Keratinocyte (primary cell): ENCODE measurements at regions not wholly inside any gene's neighbourhood (a gene's known extent, or its start where the extent isn't known, plus 50 kb on each side); places are given as distances from the start of the nearest gene placed in this dataset.

Source experiments
- DNase-seq: peaks from one replicate; pipeline ENCODE4 v3.0.0-alpha.2; 2011; ENCODE audit warnings: low read depth, missing footprints, low spot score
- FAIRE-seq: peaks from 2 replicates; lab custom pipeline; 2011; peaks lifted over from hg19 to GRCh38; lab: Jason Lieb, UNC
- H2AFZ ChIP-seq: 2 replicates; pipeline ENCODE4 v1.6.0; 2012; ENCODE audit warnings: low read length, control low read depth, inconsistent platforms; ENCODE audit not compliant: control insufficient read depth
- H3K27ac ChIP-seq: 2 replicates; pipeline ENCODE4 v1.5.1; 2011; ENCODE audit warnings: low read length; ENCODE audit not compliant: control insufficient read depth, insufficient read depth
- H3K27me3 ChIP-seq: 3 replicates; pipeline ENCODE4 v1.6.0; 2011; ENCODE audit warnings: low read length; ENCODE audit not compliant: control insufficient read depth, insufficient read depth; ENCODE audit errors: extremely low read depth
- H3K36me3 ChIP-seq, 2 experiments: 2 replicates in 1 of 2; 3 replicates in 1 of 2; pipeline ENCODE4 v1.5.1; 2011; ENCODE audit warnings: low read length in 2 of 2, mild to moderate bottlenecking in 1 of 2; ENCODE audit not compliant: control insufficient read depth in 2 of 2, insufficient read depth in 2 of 2; ENCODE audit errors: extremely low read depth in 1 of 2
- H3K4me1 ChIP-seq: 3 replicates; pipeline ENCODE4 v1.5.1; 2011; ENCODE audit warnings: low read length; ENCODE audit not compliant: control insufficient read depth, insufficient read depth; ENCODE audit errors: extremely low read depth
- H3K4me2 ChIP-seq: 3 replicates; pipeline ENCODE4 v1.6.0; 2011; ENCODE audit warnings: low read depth, low read length; ENCODE audit not compliant: control insufficient read depth, insufficient read depth; ENCODE audit errors: extremely low read depth
- H3K4me3 ChIP-seq, 3 experiments: fragments of 200-600 bp in 1 of 3; sonication (generic) in 1 of 3; 2 replicates in 2 of 3; 3 replicates in 1 of 3; pipeline ENCODE4 v1.5.1; 2011 to 2016; ENCODE audit warnings: low read length in 3 of 3, mild to moderate bottlenecking in 3 of 3, control low read depth in 2 of 3, inconsistent platforms in 1 of 3, low read depth in 1 of 3, mixed read lengths in 1 of 3, mixed run types in 1 of 3, moderate library complexity in 1 of 3; ENCODE audit not compliant: control insufficient read depth in 2 of 3, insufficient read depth in 2 of 3; ENCODE audit errors: extremely low read depth in 1 of 3
- H3K79me2 ChIP-seq: 2 replicates; pipeline ENCODE4 v1.6.0; 2012; ENCODE audit warnings: low read length; ENCODE audit not compliant: control insufficient read depth, insufficient read depth
- H3K9ac ChIP-seq: 3 replicates; pipeline ENCODE4 v1.6.0; 2011; ENCODE audit warnings: low read length; ENCODE audit not compliant: control insufficient read depth, insufficient read depth; ENCODE audit errors: extremely low read depth
- H3K9me1 ChIP-seq: 3 replicates; pipeline ENCODE4 v1.6.0; 2011; ENCODE audit warnings: low read length; ENCODE audit not compliant: control insufficient read depth, insufficient read depth; ENCODE audit errors: extremely low read depth
- H3K9me3 ChIP-seq: 2 replicates; pipeline ENCODE4 v1.5.1; 2012; ENCODE audit warnings: low read depth, low read length; ENCODE audit not compliant: control insufficient read depth
- H4K20me1 ChIP-seq: 3 replicates; pipeline ENCODE4 v1.6.0; 2011; ENCODE audit warnings: low read length; ENCODE audit not compliant: control insufficient read depth, insufficient read depth; ENCODE audit errors: extremely low read depth
- EZH2 ChIP-seq: IDR thresholded peaks from one replicate; pipeline ENCODE4 v1.6.1; 2012; ENCODE audit warnings: inconsistent platforms, mild to moderate bottlenecking, low read length, moderate library complexity
- dilution Hi-C: fragments of 300-500 bp; cut with MboI; formaldehyde crosslinking; loops from one replicate; pipeline ENCODE4 v1.7.0; 2020; ENCODE audit warnings: low sequenced_read_pairs; ENCODE audit not compliant: extremely low pct_ligation_motif_present
- TF ChIP-seq, protein P1 (sequence below), 3 experiments: IDR thresholded peaks in 1 of 3; conservative IDR thresholded peaks in 1 of 3; optimal IDR thresholded peaks in 1 of 3; 2 replicates in 2 of 3; 3 replicates in 1 of 3; pipeline versions ENCODE3 to v1.5.1; 2011; ENCODE audit warnings: low read length in 3 of 3, mild to moderate bottlenecking in 3 of 3, moderate library complexity in 2 of 3, control low read depth in 1 of 3, inconsistent platforms in 1 of 3; ENCODE audit not compliant: insufficient read depth in 2 of 3; ENCODE audit errors: extremely low read depth in 1 of 3

DNA sequence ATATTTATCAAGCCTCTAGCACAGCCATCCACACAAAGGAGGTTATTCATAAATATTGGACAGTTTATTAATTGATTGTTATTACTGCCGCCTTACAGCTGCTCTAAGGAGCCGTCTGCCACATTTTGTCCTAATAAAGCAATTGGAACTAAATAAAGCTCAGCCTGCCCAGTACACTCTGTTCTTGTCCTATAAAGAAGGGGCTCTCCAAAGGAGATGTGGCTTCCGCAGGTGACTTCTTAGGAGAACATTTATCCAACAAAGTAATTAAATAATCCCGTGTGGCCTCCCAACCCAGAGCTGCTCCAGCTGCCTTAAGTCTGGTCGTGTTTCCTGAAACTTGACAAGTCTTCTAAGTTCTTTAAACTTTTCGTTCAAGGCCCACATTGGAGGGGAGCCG is 497.7 kb downstream of the NPHP4 start:
- dilution Hi-C loops: no loop called here
- peaks cover 34% of the 10 kb centered on the region for H3K27me3 ChIP-seq

DNA sequence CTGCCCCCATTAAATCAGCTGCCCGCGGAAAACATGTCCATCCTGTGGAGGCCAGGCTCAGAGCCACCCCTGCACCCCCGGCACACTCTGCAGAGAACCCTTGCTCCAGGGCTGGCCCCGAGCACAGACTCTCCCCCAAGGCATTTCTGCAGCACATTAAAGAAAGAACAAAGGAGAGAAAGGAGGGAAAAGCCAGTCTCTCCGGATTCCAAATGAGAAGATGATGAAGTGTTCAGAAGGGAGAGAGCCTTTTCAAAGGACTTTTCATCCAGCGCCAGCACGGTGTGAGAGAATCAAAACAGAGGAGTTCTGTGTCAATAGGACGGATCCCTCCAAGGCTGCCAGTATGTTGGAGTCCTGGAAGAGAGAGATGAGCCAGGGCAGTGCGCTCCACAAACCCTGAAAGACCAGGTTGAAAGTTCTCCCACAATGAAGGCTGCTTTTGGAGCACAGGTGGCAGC is 498.3 kb downstream of the NPHP4 start:
- no peaks in the 10 kb centered on the region for H3K4me1 ChIP-seq
- no peak overlapping the region for H2AFZ ChIP-seq

More for the DNA sequence above, 497.7 kb downstream of the NPHP4 start:
- H3K79me2 ChIP-seq: no peaks in the 10 kb centered on the region
- no peak overlapping the region for H2AFZ ChIP-seq
- H3K4me2 ChIP-seq: no peak overlapping the region
- H3K27ac ChIP-seq: no peak overlapping the region
- no peak overlapping the region for H3K9ac ChIP-seq
- no peaks in the 10 kb centered on the region for H3K4me1 ChIP-seq
- DNase-seq (no peak), FAIRE-seq (no peak)
- no peaks in the 10 kb centered on the region for H3K9me1 ChIP-seq
- no peak overlapping the region for H3K4me3 ChIP-seq
- TF ChIP-seq, protein P1, sequence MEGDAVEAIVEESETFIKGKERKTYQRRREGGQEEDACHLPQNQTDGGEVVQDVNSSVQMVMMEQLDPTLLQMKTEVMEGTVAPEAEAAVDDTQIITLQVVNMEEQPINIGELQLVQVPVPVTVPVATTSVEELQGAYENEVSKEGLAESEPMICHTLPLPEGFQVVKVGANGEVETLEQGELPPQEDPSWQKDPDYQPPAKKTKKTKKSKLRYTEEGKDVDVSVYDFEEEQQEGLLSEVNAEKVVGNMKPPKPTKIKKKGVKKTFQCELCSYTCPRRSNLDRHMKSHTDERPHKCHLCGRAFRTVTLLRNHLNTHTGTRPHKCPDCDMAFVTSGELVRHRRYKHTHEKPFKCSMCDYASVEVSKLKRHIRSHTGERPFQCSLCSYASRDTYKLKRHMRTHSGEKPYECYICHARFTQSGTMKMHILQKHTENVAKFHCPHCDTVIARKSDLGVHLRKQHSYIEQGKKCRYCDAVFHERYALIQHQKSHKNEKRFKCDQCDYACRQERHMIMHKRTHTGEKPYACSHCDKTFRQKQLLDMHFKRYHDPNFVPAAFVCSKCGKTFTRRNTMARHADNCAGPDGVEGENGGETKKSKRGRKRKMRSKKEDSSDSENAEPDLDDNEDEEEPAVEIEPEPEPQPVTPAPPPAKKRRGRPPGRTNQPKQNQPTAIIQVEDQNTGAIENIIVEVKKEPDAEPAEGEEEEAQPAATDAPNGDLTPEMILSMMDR (optimal IDR thresholded peaks at IDR 0.05 in 1 of 3, IDR thresholded peaks at IDR 0.05 in 1 of 3, conservative IDR thresholded peaks at IDR 0.05 in 1 of 3; ENCODE audit: extremely low read depth in 1 of 3, insufficient read depth in 2 of 3, low read length in 3 of 3): no peak
- H3K9me3 ChIP-seq: no peaks in the 10 kb centered on the region
- no peaks in the 10 kb centered on the region for H3K36me3 ChIP-seq
- no peaks in the 10 kb centered on the region for H4K20me1 ChIP-seq

More for the DNA sequence above, 498.3 kb downstream of the NPHP4 start:
- no peaks in the 10 kb centered on the region for H3K9me3 ChIP-seq
- no peaks in the 10 kb centered on the region for H4K20me1 ChIP-seq
- dilution Hi-C loops: no loop called here
- TF ChIP-seq EZH2: no peak
- TF ChIP-seq, protein P1 (optimal IDR thresholded peaks at IDR 0.05 in 1 of 3, IDR thresholded peaks at IDR 0.05 in 1 of 3, conservative IDR thresholded peaks at IDR 0.05 in 1 of 3; ENCODE audit: extremely low read depth in 1 of 3, insufficient read depth in 2 of 3, low read length in 3 of 3): no peak
- no peak overlapping the region for H3K4me3 ChIP-seq
- no peak overlapping the region for H3K27ac ChIP-seq
- no peak overlapping the region for H3K4me2 ChIP-seq
- H3K9ac ChIP-seq: no peak overlapping the region
- H3K79me2 ChIP-seq: no peaks in the 10 kb centered on the region
- no peaks in the 10 kb centered on the region for H3K9me1 ChIP-seq
- DNase-seq (no peak), FAIRE-seq (no peak)
- H3K27me3 ChIP-seq: peaks cover 34% of the 10 kb centered on the region
- H3K36me3 ChIP-seq: no peaks in the 10 kb centered on the region
